NOMO-1 treated with DMSO at 0.1 percent for 48 hours (cell line): ENCODE measurements at regions not wholly inside any gene's neighbourhood (a gene's known extent, or its start where the extent isn't known, plus 50 kb on each side); places are given as distances from the start of the nearest gene placed in this dataset.

Source experiments
- DNase-seq: peaks from one replicate; lab custom pipeline; 2025; ENCODE audit not compliant: unreplicated experiment; lab: John Stamatoyannopoulos, UW

DNA sequence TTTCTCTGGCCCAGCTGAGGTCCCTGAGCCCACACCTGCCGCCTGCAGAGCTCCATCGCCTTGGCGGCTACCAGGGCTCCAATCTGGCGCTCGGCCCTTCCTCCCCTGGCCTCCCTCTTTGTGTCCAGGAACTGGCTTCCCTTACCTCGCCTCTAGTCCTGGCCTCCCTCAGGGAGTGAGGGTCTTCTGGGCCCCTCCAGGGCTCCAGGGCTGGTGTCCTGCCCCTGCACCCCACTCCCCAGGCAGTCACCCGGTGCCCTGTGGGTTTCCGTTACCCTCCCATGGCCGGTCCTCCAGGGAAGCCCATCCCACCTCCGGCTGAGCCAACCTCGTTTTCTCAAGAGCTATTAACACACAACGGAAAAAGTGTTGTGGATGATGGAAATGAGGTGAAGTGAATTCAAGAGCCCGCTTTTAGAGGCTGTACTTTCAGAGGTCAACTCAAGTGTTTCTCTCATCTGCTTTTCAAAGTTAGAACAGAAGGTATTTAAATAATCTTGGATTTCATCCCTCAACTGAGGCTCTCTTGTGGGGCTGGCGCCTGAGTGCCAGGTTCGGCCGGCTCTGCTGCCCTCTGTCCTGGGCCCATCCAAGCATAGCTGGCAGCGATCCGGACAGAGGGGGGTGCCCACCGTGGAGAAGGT, 131.9 kb downstream of the ASB1 start:
- no peak for DNase-seq

DNA sequence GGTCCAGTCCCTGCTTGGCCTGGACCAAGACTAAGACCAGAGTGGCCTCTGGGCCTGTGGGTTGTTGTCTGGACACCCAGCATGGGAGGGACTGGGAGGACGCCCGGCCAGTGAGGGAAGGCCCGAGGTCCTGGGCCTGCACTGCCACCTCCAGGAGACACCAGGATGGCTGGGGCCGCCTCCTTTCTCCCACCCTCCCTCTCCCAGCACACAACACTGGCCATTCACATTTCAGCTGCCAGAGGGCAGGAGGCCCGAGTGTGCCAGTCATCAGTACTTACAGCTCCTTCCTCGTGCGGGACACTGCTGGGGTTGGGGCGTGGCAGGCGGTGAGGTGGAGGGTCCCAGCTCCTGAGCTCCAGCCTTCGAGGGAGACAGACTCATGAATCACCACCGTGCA, 133.5 kb downstream of the ASB1 start:
- DNase-seq: no peak

DNA sequence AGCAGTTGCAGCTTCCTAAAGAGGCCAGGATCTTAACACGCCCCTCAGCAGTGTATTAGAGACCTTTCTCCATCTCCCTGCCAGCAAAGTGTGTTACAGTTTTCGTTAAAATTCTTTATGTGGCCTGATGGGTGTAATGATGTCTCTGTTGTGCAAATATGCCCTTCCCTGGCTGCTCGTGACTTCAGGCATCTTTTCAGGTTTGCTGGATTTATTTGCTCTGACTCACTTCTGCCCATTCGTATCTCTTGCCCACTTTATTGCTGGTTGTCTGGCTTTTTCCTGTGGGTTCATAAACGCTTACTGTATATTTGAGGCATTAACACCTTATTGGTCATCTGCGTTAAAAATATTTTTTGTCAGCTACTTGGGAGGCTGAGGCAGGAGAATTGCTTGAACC, 134.5 kb downstream of the ASB1 start:
- no peak for DNase-seq

DNA sequence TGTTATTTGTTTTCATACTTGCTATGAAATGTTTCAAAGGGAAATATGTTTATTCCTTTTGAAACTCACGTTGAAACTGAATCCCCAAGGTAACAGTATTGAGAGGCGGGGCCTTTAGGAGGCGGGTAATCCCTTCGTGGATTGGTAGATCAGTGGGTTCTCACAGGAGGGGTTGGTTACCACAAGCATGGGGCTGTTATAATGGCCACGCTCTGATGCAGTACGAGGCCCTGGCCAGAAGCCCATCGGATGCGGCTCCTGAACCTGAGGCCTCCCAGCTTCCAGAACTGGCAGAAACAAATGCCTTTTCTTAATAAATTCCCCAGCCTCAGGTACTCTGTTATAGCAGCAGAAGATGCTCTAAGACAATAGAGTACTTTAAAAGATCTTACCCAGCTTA, 135.7 kb downstream of the ASB1 start:
- DNase-seq: no peak

DNA sequence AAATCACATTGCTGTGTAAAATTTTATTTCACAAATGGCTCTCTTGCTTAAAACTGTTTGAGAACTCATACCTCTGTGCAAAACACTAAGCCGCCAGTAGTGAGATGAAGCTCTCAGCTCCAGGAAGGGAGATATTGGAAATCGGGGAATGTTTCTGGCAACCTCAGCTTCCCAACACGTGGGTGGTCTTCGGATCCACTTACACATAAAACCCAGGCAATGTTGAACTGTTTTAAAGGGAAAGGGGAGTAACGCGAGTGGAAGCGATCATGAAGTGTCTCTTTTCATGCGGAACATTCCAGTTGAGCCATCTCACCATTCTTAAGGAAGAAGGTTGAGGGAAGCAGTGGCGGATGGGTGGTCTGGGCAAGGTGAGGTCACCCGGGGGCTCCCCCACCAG, 136.8 kb downstream of the ASB1 start:
- no peak for DNase-seq

DNA sequence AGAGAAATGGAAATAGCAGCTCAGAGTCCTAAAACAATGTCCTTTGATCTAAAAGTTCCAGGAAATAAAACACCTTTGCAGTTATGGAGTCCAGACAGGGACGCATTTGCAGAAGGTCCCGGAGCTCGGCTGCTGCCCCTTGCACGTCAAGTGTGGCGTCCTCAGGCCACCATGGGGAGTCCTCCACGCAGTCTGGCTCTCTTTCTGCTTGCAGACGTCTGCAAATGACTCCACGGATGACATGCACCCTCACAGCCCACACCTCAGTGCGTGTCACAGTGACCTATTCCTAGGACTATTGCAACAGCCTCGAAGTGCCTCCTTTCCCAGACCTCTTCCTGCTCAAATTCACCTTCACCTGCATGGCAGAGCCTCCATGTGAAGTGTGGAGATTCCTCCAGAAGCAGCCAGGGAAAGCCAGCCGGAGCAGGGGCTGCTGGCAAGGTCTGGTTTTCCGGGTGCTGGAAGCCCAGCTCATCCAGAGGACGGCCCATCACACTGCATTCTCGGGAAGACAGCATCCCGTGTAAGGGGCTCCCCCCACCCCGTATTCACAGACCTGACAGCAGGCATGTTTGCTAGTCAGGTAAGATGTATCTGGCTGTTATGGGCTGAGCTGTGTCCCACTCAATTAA, 137.7 kb downstream of the ASB1 start:
- DNase-seq: no peak

DNA sequence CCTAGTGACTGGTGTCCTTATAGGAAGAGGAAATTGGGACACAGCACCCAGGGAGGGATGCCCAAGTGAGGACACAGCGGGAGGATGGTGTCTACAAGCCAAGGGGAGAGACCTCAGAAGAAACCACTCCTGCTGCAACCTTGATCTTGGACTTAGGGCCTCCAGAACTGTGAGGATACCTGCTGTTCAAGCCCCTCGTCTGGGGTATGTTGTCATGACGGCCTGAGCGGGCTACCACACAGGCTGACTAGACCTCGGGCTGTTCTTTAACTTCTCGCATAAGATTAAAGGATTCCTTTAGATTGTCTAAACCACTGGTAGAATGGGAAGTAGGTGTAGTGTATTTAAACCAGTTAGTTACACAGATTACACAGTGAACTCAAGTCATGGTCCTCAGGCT, 138.3 kb downstream of the ASB1 start:
- no peak for DNase-seq

DNA sequence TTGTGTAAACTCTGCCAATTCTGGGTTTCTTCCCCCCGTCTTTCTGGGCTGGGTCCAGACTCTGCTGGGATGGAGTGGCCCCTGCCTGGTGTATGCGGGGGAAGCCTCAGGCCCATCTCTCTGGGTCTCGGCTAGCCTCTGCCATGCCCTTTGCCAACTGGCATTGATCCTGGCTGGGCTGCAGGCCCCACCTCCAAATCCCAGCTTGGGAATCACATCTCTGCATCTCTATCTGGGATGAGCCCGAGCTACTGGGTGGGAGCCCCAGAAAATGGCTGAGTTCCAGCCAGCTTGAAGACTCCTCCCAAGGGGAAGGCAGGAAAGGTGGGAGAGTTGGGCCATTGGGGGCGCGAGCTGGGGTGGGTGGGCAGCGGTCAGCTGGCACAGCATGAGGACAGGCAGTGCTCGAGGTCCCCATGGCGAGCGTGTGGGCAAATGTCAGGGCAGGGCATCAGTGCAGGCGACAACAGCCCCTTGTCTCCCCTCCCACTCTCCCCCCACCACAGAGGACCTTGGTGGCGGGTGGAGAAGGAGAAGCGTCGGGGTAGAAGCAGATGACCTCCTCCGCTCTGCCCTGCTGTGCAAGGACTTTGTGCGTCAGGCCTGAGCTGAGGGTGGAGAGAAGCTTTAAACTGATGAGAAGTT, 139.4 kb downstream of the ASB1 start:
- DNase-seq: no peak

DNA sequence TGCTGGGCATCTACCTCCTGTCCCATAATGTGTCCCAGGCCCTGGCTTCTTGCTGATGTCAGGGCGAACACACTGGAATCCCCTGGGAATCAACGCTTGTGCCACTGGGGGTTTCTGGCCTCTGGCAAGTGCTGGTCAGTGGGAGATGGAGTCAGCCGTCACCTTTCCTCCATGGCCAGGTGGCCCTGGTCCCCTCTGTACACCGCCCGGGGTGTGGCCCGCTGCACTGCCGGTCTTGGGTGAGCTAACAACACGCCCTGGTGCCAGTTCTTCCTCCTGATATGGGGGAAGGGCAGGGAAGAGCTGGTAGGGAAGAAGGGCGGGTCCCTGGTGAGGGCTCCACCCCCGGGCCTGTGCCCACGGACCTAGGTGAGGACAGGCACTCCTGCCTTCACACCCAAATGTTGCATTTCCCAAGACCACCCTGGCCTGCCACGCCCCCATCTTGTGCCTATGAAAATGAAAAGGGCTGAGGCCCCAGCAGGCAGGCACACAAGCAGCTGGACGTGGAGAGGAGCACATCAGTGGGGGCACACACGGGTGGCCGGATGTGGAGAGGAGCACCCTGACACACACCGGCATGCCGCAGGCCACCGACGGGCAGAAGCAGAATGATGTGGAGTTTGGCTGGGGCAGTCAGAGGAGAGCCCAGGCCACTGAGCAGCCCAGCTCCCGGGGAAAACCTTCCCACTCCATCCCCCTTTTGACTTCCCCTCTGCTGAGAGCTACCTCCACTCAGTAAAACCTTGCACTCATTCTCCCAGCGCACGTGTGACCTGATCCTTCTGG, 140.5 kb downstream of the ASB1 start:
- DNase-seq: no peak

DNA sequence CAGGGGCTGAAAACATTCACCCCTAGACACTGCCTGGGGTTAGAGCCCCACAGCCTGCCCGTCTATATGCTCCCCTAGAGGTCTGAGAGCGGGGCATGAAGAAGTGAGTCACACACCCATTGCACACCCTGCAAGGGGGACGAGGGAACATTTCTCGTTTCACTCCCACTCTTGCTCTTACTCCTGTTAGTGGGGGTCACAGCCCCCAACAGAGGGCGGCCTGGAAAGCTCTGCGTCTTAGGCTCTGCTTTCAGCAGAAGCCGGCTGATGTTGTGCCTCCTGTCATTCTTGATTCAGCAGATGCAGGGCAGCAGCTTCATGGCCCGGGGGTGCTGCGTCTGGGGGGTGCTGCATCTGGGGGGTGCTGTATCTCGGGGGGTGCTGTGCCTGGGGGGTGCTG, 141.3 kb downstream of the ASB1 start:
- no peak for DNase-seq

DNA sequence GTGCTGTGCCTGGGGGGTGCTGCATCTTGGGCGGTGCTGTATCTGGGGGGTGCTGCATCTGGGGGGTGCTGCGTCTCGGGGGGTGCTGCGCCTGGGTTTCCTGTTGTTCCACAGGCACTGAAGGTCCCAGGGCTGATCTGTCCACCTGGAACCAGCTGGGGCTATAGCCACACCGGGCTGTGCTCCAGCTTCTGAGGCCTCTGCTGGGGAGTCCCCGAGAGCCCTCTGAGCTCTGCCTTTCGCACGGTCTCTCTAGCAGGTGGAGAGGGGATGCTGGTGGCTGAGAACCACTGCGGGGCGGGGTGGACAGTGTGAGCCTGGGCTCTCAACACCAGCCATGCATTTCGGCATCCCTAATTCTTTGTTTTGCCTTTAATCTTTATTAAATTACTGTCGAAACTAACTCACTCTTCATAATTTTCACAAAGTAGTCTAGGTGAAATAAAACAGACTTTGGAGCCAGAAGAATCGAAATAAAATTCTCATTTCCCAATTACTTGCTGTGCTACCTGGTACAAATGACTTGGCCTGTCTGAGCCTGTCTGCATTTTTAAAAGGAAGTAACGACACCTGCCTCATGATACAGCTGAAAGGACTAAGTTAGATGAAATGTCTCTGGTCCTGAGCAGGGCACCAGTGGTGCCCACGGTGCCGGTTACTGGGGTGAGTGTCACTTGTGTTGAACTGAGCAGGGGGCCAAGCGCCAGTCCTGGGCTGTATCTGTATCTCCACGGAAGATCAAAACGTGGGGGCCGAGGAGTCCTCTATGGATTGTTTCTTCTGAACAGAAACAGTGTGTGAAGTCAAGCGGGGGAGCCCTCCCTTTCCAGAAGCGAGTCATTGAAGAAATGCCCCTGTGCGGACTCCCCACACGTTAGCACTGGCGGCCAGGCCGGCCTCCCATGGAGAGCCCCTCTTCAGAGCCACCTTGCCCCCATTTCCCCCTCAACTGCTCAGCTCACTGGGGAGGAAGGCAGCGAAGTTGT, 142.0 kb downstream of the ASB1 start:
- no peak for DNase-seq

DNA sequence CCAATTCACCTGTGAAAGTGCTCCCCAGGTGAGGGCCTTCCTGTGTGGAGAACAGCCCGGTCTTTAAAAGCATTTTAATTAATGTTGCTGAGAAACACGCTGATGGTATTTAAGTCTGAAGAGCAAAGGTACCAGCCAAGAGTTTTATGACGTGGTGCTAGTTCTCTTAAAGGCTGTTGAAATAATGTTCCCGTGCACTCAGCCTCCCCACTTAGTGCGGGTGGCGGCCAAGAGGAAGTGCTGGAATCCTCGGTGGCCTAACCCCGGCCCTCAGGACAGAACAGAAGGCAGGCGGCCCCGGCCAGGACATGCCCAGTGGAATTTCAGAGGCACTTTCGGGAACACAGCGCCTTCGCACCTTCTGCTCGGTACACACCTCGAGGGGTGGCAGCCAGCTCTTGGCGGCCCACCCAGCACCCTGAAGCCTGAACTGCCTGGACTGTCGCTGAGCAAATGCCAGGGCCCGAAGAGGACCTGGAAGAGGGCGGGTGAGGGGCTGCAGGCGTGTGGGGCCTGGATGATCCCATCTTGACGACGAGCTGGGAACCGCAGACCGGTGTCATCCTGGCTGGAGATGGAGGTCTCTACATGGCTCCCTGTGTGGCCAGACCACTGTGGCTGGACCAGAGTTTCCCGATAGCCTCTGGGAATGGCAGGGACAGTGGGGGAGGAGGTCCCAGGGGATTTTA, 142.9 kb downstream of the ASB1 start:
- no peak for DNase-seq

DNA sequence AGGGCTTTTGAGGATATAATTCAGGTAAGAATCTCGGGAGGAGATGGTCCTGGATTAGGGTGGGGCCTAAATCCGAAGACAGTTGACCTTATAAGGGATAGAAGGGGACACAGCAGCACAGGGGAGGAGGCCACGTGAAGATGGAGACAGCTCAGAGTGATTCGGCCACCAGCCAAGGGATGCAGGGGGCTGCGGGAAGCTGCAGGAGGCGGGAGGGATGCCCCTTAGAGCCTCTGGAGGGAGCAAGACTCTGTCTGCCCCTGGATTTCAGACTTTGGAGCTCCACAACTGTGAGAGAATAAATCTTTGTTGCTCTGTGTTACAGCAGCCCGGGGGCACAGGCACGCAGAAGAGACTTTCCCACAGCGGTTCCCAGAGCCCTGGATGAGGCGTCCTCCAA, 143.7 kb downstream of the ASB1 start:
- DNase-seq: no peak

DNA sequence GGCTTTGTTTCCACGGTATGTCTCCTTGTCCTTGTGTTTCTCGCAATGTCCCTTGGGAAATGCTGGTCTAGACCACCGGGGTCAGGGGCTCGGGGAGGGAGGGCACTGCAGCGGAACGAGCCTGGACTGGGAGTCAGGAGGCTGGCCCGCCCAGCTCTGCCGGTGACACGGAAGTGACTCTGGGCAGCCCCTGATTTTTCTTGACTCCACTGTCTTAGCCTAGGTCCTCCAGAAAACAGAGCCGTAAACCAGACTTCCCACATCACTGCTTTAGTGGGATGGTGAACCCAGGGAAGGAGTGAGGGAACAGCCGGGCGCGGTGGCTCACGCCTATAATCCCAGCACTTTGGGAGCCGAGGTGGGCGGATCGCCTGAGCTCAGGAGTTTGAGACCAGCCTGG, 144.2 kb downstream of the ASB1 start:
- DNase-seq: no peak

DNA sequence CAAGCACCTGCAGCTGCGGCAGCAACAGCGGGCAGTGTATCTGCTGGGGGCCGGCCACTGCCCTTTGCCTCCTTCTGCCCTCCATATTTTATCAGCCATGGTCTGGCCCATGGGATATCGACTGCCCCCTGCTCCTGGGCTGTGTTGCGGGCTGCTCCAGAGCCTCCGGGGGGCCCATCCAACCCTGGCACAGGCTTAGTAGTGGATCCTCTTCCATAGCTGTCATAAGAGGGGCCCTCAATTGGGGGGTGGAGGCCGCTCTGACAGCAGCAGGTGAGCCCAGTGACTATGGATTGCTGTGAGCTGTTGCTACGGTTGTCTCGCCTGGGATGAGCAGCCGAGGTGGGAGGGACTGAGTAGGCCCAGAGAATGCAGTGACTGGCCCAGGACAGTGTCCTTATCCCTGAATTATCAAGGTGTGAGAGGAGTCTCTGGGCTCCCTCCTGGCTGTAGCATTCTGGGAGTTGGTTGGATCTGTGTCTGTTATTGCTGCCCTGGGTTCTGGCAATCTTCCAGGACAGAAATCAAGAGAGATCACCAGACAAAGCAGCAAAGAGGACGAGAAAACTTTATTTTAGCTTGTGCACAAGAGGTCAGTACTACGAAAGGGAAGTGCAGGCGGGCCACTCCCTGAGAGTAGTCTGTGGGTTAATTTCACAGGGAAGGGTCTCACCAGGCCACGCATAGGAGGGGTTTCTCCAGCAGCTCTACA, 145.1 kb downstream of the ASB1 start:
- DNase-seq: no peak

DNA sequence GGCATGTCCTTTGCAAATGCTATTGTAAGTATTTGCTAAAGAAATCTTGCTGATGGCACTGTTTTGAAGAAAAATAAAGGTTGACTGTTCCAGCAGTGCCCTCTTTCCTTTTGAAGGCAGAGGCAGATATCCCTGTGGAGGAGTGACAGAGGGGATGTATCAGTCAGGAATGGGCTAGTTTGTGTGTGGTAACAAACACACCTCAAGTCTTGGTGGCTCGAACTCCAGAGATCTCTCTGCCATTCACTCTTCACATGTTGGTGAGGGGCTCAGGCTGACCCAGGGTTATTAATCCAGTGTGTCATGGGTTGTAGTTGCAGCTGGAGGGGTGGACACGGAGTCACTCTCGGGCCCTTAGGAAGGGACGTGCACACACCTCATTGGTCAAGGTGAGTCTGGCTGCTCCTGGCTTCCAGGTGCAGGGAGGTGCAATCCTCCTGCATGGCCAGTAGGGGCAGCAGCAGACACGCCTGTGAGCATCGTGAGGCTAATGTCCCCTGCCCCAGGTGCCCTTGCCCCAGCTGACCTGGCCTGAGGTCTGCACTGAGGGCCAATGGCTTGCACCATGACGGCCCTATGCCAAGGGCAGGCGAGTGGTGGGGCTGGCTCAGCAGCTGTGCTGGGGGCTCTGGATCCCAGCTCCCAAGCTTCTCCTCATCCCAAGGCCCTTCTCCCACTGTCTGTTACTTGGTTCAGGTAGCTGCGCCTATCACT, 146.5 kb downstream of the ASB1 start:
- no peak for DNase-seq

DNA sequence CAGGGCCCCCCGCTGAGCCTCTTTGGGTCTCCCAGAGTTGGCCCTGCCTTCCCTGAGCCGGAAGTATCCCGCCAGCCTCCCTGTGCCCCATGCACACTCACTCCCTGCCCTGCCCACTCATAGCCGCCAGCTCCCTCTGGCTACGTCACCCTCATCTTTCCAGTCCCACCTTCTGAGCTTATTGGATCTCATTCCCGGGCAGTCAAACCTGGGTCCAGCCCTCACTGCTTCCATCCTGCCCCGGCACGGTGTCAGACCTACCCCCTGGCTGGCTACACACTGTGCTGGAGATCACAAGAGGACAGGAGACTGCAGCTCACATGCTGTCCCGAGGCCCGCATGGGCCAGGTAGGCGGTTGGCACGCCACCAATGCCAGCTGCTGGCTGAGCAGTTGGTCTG, 147.2 kb downstream of the ASB1 start:
- no peak for DNase-seq

DNA sequence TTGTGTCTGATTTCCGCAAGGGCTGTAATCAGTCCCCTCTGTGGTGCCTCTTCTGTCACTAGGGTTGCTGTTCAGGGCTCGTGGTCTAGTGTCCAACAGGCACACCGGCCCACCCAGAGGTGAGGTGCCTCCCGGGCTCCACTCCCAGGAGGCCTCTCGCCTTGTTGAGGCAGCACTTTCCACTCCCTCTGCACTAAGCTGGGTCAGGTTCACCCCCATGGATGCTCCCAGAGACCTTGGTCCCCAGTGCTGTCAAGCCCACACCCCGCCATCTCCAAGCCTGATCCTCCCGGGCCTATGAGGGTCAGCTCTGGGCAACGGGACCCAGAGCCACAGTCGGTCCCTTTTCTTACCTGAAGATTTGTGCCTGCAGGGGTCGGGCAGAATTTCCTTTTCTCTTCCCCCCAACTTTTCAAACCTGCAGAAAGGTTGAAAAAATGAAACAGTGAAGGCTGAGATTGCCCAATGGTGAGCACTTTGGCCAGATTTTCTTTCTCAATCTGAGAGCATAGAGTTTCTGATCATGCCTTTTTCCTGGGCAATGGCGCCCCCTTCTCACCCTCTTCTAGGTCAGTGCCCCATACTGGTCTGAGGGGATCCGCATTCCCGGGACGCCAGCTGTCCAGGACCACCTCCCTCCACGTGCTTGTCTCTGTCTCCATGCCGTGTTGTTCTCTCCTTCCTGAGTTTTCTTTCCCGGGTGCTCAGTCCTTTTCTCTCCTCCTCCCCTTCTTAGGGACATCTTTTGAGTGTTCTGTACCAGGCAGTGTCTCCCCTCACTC, 148.0 kb downstream of the ASB1 start:
- no peak for DNase-seq
